ENCODE measurements at regions not wholly inside any gene's neighbourhood (a gene's known extent, or its start where the extent isn't known, plus 50 kb on each side); places are given as distances from the start of the nearest gene placed in this dataset.

- peaks cover 2% of the 10 kb centered on the region for H3K4me1 Mint-ChIP-seq (ENCODE audit: unreplicated experiment)
- no peaks in the 10 kb centered on the region for H3K9me3 Mint-ChIP-seq (ENCODE audit: unreplicated experiment)
- no peaks in the 10 kb centered on the region for H3K27me3 Mint-ChIP-seq (ENCODE audit: unreplicated experiment)
- H3K27ac Mint-ChIP-seq (ENCODE audit: unreplicated experiment): no peak overlapping the region
- no peak overlapping the region for H3K4me3 Mint-ChIP-seq (ENCODE audit: unreplicated experiment)
- no peaks in the 10 kb centered on the region for H3K36me3 Mint-ChIP-seq (ENCODE audit: low read depth, unreplicated experiment)
- no peak for TF ChIP-seq CTCF (IDR thresholded peaks at IDR 0.05; ENCODE audit: unreplicated experiment)
- no peak for DNase-seq (ENCODE audit: low spot score)
Observed at GRCh38 chr3:76361010-76361409, 575.7 kb upstream of the ZNF717 start.

GRCh38 chr3:76362643-76363042, 577.3 kb upstream of the ZNF717 start:
- peaks cover 3% of the 10 kb centered on the region for H3K4me1 Mint-ChIP-seq (ENCODE audit: unreplicated experiment)
- H3K9me3 Mint-ChIP-seq (ENCODE audit: unreplicated experiment): no peaks in the 10 kb centered on the region
- H3K27me3 Mint-ChIP-seq (ENCODE audit: unreplicated experiment): no peaks in the 10 kb centered on the region
- H3K36me3 Mint-ChIP-seq (ENCODE audit: low read depth, unreplicated experiment): no peaks in the 10 kb centered on the region
- no peak overlapping the region for H3K27ac Mint-ChIP-seq (ENCODE audit: unreplicated experiment)
- TF ChIP-seq CTCF (IDR thresholded peaks at IDR 0.05; ENCODE audit: unreplicated experiment): no peak
- no peak for DNase-seq (ENCODE audit: low spot score)
- no peak overlapping the region for H3K4me3 Mint-ChIP-seq (ENCODE audit: unreplicated experiment)

GRCh38 chr3:76365275-76365674, 579.9 kb upstream of the ZNF717 start:
- DNase-seq (ENCODE audit: low spot score): no peak
- Mint-ChIP-seq H3K9me3 (ENCODE audit: unreplicated experiment) (no peaks in the 10 kb centered on the region), H3K27ac (ENCODE audit: unreplicated experiment) (no peak overlapping the region), H3K27me3 (ENCODE audit: unreplicated experiment) (no peaks in the 10 kb centered on the region), H3K4me3 (ENCODE audit: unreplicated experiment) (no peak overlapping the region), H3K36me3 (ENCODE audit: low read depth, unreplicated experiment) (no peaks in the 10 kb centered on the region), H3K4me1 (ENCODE audit: unreplicated experiment) (peaks cover 3% of the 10 kb centered on the region)
- no peak for TF ChIP-seq CTCF (IDR thresholded peaks at IDR 0.05; ENCODE audit: unreplicated experiment)

- no peak overlapping the region for H3K27ac Mint-ChIP-seq (ENCODE audit: unreplicated experiment)
- H3K4me3 Mint-ChIP-seq (ENCODE audit: unreplicated experiment): no peak overlapping the region
- no peak for DNase-seq (ENCODE audit: low spot score)
- peaks cover 3% of the 10 kb centered on the region for H3K4me1 Mint-ChIP-seq (ENCODE audit: unreplicated experiment)
- no peaks in the 10 kb centered on the region for H3K9me3 Mint-ChIP-seq (ENCODE audit: unreplicated experiment)
- no peak for TF ChIP-seq CTCF (IDR thresholded peaks at IDR 0.05; ENCODE audit: unreplicated experiment)
- no peaks in the 10 kb centered on the region for H3K36me3 Mint-ChIP-seq (ENCODE audit: low read depth, unreplicated experiment)
- H3K27me3 Mint-ChIP-seq (ENCODE audit: unreplicated experiment): no peaks in the 10 kb centered on the region
Observed at GRCh38 chr3:76367281-76367680, 581.9 kb upstream of the ZNF717 start.

- DNase-seq (ENCODE audit: low spot score): no peak
- Mint-ChIP-seq H3K4me1 (ENCODE audit: unreplicated experiment) (peaks cover 3% of the 10 kb centered on the region), H3K27ac (ENCODE audit: unreplicated experiment) (no peak overlapping the region), H3K36me3 (ENCODE audit: low read depth, unreplicated experiment) (no peaks in the 10 kb centered on the region), H3K4me3 (ENCODE audit: unreplicated experiment) (no peak overlapping the region), H3K27me3 (ENCODE audit: unreplicated experiment) (no peaks in the 10 kb centered on the region), H3K9me3 (ENCODE audit: unreplicated experiment) (no peaks in the 10 kb centered on the region)
- TF ChIP-seq CTCF (IDR thresholded peaks at IDR 0.05; ENCODE audit: unreplicated experiment): no peak
Observed at GRCh38 chr3:76369170-76369569, 583.8 kb upstream of the ZNF717 start.

Measured in endothelial cell (in vitro differentiated cells).